H9 (cell line): ENCODE measurements at regions not wholly inside any gene's neighbourhood (a gene's known extent, or its start where the extent isn't known, plus 50 kb on each side); places are given as distances from the start of the nearest gene placed in this dataset.

Source experiments
- DNase-seq: peaks from one replicate; pipeline ENCODE4 v3.0.0-alpha.2; 2017
- H2AFZ ChIP-seq: one replicate; pipeline ENCODE4 v1.6.1; 2013; ENCODE audit warnings: mild to moderate bottlenecking, low read length, control low read depth, moderate library complexity
- H2AK5ac ChIP-seq: 2 replicates; pipeline ENCODE4 v1.6.1; 2013; ENCODE audit warnings: low read length, control low read depth, mixed read lengths; ENCODE audit not compliant: insufficient read length
- H2BK120ac ChIP-seq: one replicate; pipeline ENCODE4 v1.6.1; 2013; ENCODE audit warnings: low read depth, mild to moderate bottlenecking, low read length, control low read depth, inconsistent platforms; ENCODE audit not compliant: poor library complexity, severe bottlenecking
- H2BK12ac ChIP-seq: 2 replicates; pipeline ENCODE4 v1.6.1; 2013; ENCODE audit warnings: low read length, control low read depth, mixed read lengths, low read depth; ENCODE audit not compliant: insufficient read length
- H2BK15ac ChIP-seq: 2 replicates; pipeline ENCODE4 v1.6.1; 2013; ENCODE audit warnings: low read depth, low read length, control low read depth
- H2BK20ac ChIP-seq: one replicate; pipeline ENCODE4 v1.6.1; 2013; ENCODE audit warnings: low read depth, mild to moderate bottlenecking, low read length, control low read depth, inconsistent platforms; ENCODE audit not compliant: poor library complexity, severe bottlenecking
- H2BK5ac ChIP-seq: 2 replicates; pipeline ENCODE4 v1.6.1; 2013; ENCODE audit warnings: low read length, control low read depth, mixed read lengths; ENCODE audit not compliant: insufficient read length
- H3K14ac ChIP-seq: 2 replicates; pipeline ENCODE4 v1.6.1; 2013; ENCODE audit warnings: low read length, control low read depth; ENCODE audit not compliant: insufficient read depth
- H3K18ac ChIP-seq: 2 replicates; pipeline ENCODE4 v1.6.1; 2013; ENCODE audit warnings: low read depth, mild to moderate bottlenecking, mixed read lengths, low read length, control low read depth; ENCODE audit not compliant: insufficient read length
- H3K23ac ChIP-seq: 2 replicates; pipeline ENCODE4 v1.6.1; 2013; ENCODE audit warnings: low read length, control low read depth, mixed read lengths, low read depth; ENCODE audit not compliant: insufficient read length
- H3K23me2 ChIP-seq: 2 replicates; pipeline ENCODE4 v1.6.1; 2013; ENCODE audit warnings: low read depth, mild to moderate bottlenecking, mixed read lengths, low read length, control low read depth; ENCODE audit not compliant: insufficient read length, poor library complexity, severe bottlenecking
- H3K27ac ChIP-seq: 2 replicates; pipeline ENCODE4 v1.5.1; 2013; ENCODE audit warnings: low read length, control low read depth, mixed read lengths, low read depth; ENCODE audit not compliant: insufficient read length
- H3K27me3 ChIP-seq: 2 replicates; pipeline ENCODE4 v1.6.1; 2013; ENCODE audit warnings: low read length, control low read depth, inconsistent platforms; ENCODE audit not compliant: insufficient read depth
- H3K4ac ChIP-seq: 2 replicates; pipeline ENCODE4 v1.6.1; 2013; ENCODE audit warnings: low read depth, mild to moderate bottlenecking, control low read depth, inconsistent platforms, low read length, moderate library complexity
- H3K4me1 ChIP-seq: 2 replicates; pipeline ENCODE4 v1.6.1; 2013; ENCODE audit warnings: low read length, control low read depth, inconsistent platforms; ENCODE audit not compliant: insufficient read depth
- H3K4me2 ChIP-seq: 2 replicates; pipeline ENCODE4 v1.6.1; 2013; ENCODE audit warnings: low read length, control low read depth, mixed read lengths; ENCODE audit not compliant: insufficient read length, insufficient read depth
- H3K56ac ChIP-seq: 2 replicates; pipeline ENCODE4 v1.6.1; 2013; ENCODE audit warnings: low read depth, mild to moderate bottlenecking, mixed read lengths, low read length, control low read depth; ENCODE audit not compliant: insufficient read length
- H3K79me1 ChIP-seq: 2 replicates; pipeline ENCODE4 v1.6.1; 2013; ENCODE audit warnings: low read depth, mild to moderate bottlenecking, moderate library complexity, low read length, control low read depth, inconsistent platforms; ENCODE audit not compliant: insufficient read depth, poor library complexity, severe bottlenecking
- H3K79me2 ChIP-seq: 2 replicates; pipeline ENCODE4 v1.6.1; 2013; ENCODE audit warnings: low read length, control low read depth, inconsistent platforms; ENCODE audit not compliant: insufficient read depth
- H3K9ac ChIP-seq: 2 replicates; pipeline ENCODE4 v1.6.1; 2013; ENCODE audit warnings: low read length, control low read depth, mixed read lengths; ENCODE audit not compliant: insufficient read length; ENCODE audit errors: extremely low read depth
- H3K9me3 ChIP-seq: one replicate; pipeline ENCODE4 v1.6.1; 2013; ENCODE audit warnings: low read depth, low read length, inconsistent platforms; ENCODE audit not compliant: control insufficient read depth
- H3T11ph ChIP-seq: one replicate; pipeline ENCODE4 v1.6.1; 2013; ENCODE audit warnings: mild to moderate bottlenecking, low read length, control low read depth, inconsistent platforms
- H4K20me1 ChIP-seq: one replicate; pipeline ENCODE4 v1.6.1; 2013; ENCODE audit not compliant: control insufficient read depth, insufficient read length, insufficient read depth
- H4K5ac ChIP-seq: 2 replicates; pipeline ENCODE4 v1.6.1; 2013; ENCODE audit warnings: low read depth, mild to moderate bottlenecking, mixed read lengths, low read length, control low read depth; ENCODE audit not compliant: insufficient read length
- H4K8ac ChIP-seq: replicated peaks from 2 replicates; pipeline ENCODE4 v1.6.1; 2013; ENCODE audit warnings: low read length, control low read depth, mixed read lengths, low read depth; ENCODE audit not compliant: insufficient read length
- H4K91ac ChIP-seq: 2 replicates; pipeline ENCODE4 v1.6.1; 2013; ENCODE audit warnings: low read depth, mild to moderate bottlenecking, moderate library complexity, mixed read lengths, low read length, control low read depth; ENCODE audit not compliant: insufficient read length
- H3K27ac Mint-ChIP-seq, 3 experiments: 2 replicates in 2 of 3; 3 replicates in 1 of 3; pipeline ENCODE4 v1.8.0; 2020 to 2021; ENCODE audit warnings: mixed read lengths in 3 of 3, mild to moderate bottlenecking in 1 of 3, moderate library complexity in 1 of 3
- H3K27me3 Mint-ChIP-seq: 2 replicates; pipeline ENCODE4 v1.8.0; 2021; ENCODE audit warnings: low read depth, mild to moderate bottlenecking, moderate library complexity, mixed read lengths
- H3K36me3 Mint-ChIP-seq, 3 experiments: 2 replicates in 2 of 3; 3 replicates in 1 of 3; pipeline ENCODE4 v1.8.0; 2020 to 2021; ENCODE audit warnings: low read depth in 3 of 3, mixed read lengths in 3 of 3; ENCODE audit not compliant: insufficient read depth in 1 of 3
- H3K4me1 Mint-ChIP-seq, 2 experiments: 2 replicates each; pipeline ENCODE4 v1.8.0; 2020; ENCODE audit warnings: mixed read lengths in 2 of 2
- H3K4me3 Mint-ChIP-seq, 2 experiments: 2 replicates in 1 of 2; 3 replicates in 1 of 2; pipeline ENCODE4 v1.8.0; 2020 to 2021; ENCODE audit warnings: mild to moderate bottlenecking in 2 of 2, mixed read lengths in 2 of 2, moderate library complexity in 1 of 2
- H3K9me3 Mint-ChIP-seq, 2 experiments: 2 replicates in 1 of 2; 3 replicates in 1 of 2; pipeline ENCODE4 v1.8.0; 2020; ENCODE audit warnings: mild to moderate bottlenecking in 2 of 2, mixed read lengths in 2 of 2, moderate library complexity in 1 of 2
- WGBS: extraction: QIAGEN DNeasy Blood & Tissue Kit; methylation state at CpG from one replicate; pipeline ENCODE4 v1.1.7; 2013; ENCODE audit warnings: missing lambda C conversion rate, low lambda C conversion rate, mixed read lengths; ENCODE audit not compliant: insufficient read length; ENCODE audit errors: extremely low coverage; 5-methylcytosine and 5-hydroxymethylcytosine counted together
- TF ChIP-seq, protein P1 (sequence below): fragments of 200-600 bp; sonication (generic); conservative IDR thresholded peaks from 3 replicates; pipeline ENCODE4 v1.8.0; 2021; ENCODE audit warnings: antibody characterized with exemption, mild to moderate bottlenecking

DNA sequence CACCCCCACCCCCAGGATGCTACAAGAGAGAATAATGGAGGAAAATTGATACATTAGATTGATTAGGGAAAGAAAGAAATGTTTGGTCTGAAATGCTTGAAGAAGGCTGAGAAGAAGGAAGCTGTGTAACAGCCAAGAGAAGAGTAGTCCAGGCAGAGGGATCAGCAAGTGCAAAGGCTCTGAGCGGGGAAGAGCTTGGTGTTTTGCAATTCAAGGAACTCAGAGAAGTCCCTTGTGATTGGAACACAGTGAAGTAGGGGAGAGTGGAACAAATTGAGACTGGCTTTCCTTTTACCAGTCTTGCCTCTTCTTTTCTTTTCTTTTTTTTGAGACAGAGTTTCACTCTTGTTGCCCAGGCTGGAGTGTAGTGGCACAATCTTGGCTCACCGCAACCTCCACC is 76.6 kb upstream of the CHD6 start:
- Mint-ChIP-seq H3K4me1 (peaks cover 31 to 37% of the 10 kb centered on the region in 2 experiments), H3K9me3 (peaks cover 0 to 3% of the 10 kb centered on the region in 2 experiments; a peak in 1 of 5 replicates), H3K4me3 (peak overlapping the region in 1 of 2 experiments; percentile 71; a peak in 2 of 5 replicates), H3K36me3 (no peaks in the 10 kb centered on the region), H3K27ac (no peak overlapping the region), H3K27me3 (no peaks in the 10 kb centered on the region; the same call in 1 of the 2 replicates)
- Histone ChIP-seq H3K56ac (no peak overlapping the region), H3K27me3 (no peaks in the 10 kb centered on the region), H3K4me2 (peak overlapping the region; percentile 97), H3K14ac (no peak overlapping the region), H3K27ac (no peak overlapping the region), H3K18ac (no peak overlapping the region), H4K8ac (no peak overlapping the region), H2BK12ac (no peak overlapping the region), H2BK20ac (no peak overlapping the region), H3K9ac (no peak overlapping the region), H3K23me2 (peaks cover 4% of the 10 kb centered on the region), H3K9me3 (no peaks in the 10 kb centered on the region), H2BK120ac (no peak overlapping the region), H3K4me1 (no peaks in the 10 kb centered on the region), H4K91ac (no peak overlapping the region), H2AK5ac (no peak overlapping the region), H4K5ac (no peak overlapping the region), H3K4ac (no peak overlapping the region), H3K79me1 (no peaks in the 10 kb centered on the region), H4K20me1 (no peaks in the 10 kb centered on the region), H3T11ph (no peak overlapping the region), H3K79me2 (no peaks in the 10 kb centered on the region), H2AFZ (no peak overlapping the region), H2BK15ac (no peak overlapping the region), H2BK5ac (no peak overlapping the region), H3K23ac (no peak overlapping the region)
- DNase-seq: no peak
- no CpG with 5 or more reads among the region's 2 CpGs for WGBS
- TF ChIP-seq, protein P1, sequence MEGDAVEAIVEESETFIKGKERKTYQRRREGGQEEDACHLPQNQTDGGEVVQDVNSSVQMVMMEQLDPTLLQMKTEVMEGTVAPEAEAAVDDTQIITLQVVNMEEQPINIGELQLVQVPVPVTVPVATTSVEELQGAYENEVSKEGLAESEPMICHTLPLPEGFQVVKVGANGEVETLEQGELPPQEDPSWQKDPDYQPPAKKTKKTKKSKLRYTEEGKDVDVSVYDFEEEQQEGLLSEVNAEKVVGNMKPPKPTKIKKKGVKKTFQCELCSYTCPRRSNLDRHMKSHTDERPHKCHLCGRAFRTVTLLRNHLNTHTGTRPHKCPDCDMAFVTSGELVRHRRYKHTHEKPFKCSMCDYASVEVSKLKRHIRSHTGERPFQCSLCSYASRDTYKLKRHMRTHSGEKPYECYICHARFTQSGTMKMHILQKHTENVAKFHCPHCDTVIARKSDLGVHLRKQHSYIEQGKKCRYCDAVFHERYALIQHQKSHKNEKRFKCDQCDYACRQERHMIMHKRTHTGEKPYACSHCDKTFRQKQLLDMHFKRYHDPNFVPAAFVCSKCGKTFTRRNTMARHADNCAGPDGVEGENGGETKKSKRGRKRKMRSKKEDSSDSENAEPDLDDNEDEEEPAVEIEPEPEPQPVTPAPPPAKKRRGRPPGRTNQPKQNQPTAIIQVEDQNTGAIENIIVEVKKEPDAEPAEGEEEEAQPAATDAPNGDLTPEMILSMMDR: no peak
